ENCODE measurements at regions not wholly inside any gene's neighbourhood (a gene's known extent, or its start where the extent isn't known, plus 50 kb on each side); places are given as distances from the start of the nearest gene placed in this dataset.
"Not testable (repeated sequence)": the region's sequence is repeated elsewhere in the genome, so short reads cannot be mapped to it uniquely, and the experiment has no call there.

GRCh38 chr6:10128721-10129120, 286.2 kb downstream of the TFAP2A start:
- no peak for DNase-seq (ENCODE audit: low read depth in 3 of 3)

GRCh38 chr6:10122164-10122563, 292.7 kb downstream of the TFAP2A start:
- no peak for DNase-seq (ENCODE audit: low read depth in 3 of 3)

- DNase-seq (ENCODE audit: low read depth in 3 of 3): no peak
Observed at GRCh38 chr6:10112871-10113549, 301.9 kb downstream of the TFAP2A start.

GRCh38 chr6:10111975-10112374, 302.9 kb downstream of the TFAP2A start:
- no peak for DNase-seq (ENCODE audit: low read depth in 3 of 3)

DNA sequence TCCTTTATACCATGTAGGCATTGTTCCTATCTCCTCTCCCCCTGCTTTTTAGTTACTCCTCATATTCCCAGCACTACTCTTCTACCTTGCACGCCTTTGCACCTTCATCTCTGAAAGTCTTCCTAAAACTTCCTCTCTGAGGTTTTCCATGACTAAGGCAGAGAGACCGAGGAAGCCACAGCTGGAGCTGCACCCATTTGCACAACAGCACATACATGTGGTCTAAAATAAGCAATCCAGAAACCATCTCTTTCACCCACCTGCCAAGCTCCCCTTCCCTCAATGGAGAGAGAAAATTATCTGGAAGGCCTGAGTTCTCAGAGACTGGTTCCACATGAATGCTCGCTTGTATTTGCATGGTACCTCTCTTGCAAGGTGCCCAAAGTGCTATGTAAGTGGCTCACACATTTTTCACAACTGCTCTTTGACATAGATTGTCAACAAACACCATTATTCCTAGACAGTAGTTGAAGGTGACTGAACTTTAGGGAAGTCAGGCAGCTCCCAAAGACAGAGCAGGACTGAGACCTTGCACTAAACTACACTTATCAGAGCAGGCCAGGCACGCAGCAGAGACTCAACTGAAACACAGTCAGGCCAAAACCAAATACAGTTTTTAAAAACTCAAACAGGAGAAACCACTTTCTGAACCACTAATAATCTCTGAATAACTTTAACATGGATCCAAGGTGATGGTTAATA, 313.2 kb downstream of the TFAP2A start:
- no peak for DNase-seq (ENCODE audit: low read depth in 3 of 3)

- no peak for DNase-seq (ENCODE audit: low read depth in 3 of 3)
Observed at GRCh38 chr6:10099529-10100140, 315.2 kb downstream of the TFAP2A start.

GRCh38 chr6:10098756-10099528, 315.9 kb downstream of the TFAP2A start:
- DNase-seq (ENCODE audit: low read depth in 3 of 3): no peak

- no peak for DNase-seq (ENCODE audit: low read depth in 3 of 3)
Observed at GRCh38 chr6:10093282-10093681, 321.6 kb downstream of the TFAP2A start.

- no peak for DNase-seq (ENCODE audit: low read depth in 3 of 3)
Observed at GRCh38 chr6:10084111-10084986, 330.5 kb downstream of the TFAP2A start.

DNA sequence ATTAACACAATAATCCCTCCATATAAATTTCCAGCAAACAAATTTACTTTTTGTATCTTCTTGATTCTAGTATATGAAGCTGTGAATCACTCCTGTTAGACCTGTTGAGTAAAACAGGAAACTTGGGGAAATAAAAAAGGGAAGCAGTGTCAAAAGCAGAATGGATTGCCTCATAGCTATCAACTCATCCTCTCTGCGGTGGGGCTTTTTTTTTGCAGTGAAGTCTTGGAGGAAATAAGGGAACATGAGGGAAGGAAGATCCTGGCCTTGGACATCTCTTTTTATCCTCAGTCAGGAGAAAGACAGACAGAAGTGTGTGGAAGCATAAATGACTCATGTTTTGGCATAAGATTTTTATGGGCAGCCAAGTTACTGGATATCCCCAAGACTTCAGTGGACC, 332.5 kb downstream of the TFAP2A start:
- no peak for DNase-seq (ENCODE audit: low read depth in 3 of 3)

GRCh38 chr6:10081957-10082356, 332.9 kb downstream of the TFAP2A start:
- no peak for DNase-seq (ENCODE audit: low read depth in 3 of 3)

GRCh38 chr6:10081075-10081474, 333.8 kb downstream of the TFAP2A start:
- DNase-seq (ENCODE audit: low read depth in 3 of 3): no peak

DNA sequence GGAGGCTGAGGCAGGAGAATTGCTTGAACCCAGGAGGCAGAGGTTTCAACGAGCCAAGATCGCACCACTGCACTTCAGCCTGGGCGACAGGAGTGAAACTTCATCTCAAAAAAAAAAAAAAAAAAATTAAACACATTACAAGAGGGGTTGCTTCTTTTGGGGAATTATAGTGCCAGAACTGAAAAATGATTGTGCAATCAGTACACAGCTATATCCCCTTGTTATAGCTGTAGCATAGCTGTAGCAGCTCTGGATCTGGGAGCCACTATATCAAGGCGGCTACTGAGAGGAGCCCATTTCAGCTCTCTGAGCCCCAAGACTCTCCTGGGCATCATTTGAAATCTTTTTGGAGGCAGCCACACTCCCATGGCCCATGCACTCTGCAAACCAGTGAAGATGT, 334.3 kb downstream of the TFAP2A start:
- no peak for DNase-seq (ENCODE audit: low read depth in 3 of 3)

- DNase-seq (ENCODE audit: low read depth in 3 of 3): no peak
Observed at GRCh38 chr6:10078581-10078980, 336.3 kb downstream of the TFAP2A start.

DNA sequence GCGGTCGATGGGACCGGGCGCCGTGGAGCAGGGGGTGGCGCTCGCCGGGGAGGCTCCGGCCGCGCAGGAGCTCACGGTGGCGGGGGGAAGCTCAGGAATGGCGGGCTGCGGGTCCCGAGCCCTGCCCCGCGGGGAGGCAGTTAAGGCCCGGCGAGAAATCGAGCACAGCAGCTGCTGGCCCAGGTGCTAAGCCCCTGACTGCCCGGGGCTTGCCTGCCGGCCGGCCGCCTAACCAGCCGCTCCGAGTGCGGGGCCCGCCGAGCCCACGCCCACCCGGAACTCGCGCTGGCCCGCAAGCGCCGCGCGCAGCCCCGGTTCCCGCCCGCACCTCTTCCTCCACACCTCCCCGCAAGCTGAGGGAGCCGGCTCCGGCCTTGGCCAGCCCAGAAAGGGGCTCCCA, 340.1 kb downstream of the TFAP2A start:
- not testable (repeated sequence) for DNase-seq (ENCODE audit: low read depth in 3 of 3)

- no peak for DNase-seq (ENCODE audit: low read depth in 3 of 3)
Observed at GRCh38 chr6:10073341-10073740, 341.5 kb downstream of the TFAP2A start.

DNA sequence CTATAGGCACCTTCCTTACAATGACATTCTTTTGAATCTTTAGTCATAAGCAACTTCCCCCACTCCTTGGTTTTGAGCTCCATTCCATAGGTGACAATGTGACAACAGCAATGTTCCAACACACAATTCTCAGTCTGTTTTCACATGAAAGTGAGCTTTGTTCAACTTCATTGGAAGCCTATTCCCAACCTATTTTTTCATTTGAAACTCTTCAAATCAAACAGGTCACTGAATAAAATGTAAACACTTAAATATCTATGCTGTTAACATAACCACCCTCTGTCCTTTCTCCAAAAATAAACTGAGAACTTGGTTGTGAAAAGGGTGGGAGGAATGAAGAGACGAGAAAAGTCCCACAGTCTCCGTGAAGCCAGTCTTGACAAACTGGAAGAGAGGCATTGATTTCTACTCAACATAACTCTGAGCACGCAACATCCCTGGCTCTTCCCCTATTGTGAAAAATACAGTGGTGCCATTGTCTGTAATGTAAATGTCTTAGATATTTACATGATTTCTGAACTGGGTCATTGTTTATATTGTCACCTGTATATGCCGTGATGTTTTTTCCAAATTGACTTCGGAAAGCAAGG, 343.1 kb downstream of the TFAP2A start:
- DNase-seq (ENCODE audit: low read depth in 3 of 3): no peak

DNA sequence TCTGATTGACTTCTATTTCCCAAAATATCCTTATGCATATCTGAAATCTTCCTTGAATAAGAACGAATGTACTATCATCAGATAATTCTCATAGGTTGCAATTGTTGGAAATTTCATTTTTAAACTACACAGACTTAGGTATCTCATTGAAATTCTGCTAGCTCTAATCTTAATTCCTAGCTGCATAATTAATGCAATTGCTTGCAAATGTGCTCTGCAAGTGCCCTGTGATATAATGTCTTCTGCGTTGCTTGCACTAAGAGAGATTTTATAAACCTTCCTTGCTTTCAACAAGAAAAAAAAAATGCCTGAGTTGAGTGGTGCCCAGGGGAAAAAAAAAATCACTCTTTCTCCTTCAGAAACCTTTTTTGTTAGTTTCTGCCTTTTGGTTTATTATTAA, 354.9 kb downstream of the TFAP2A start:
- DNase-seq (ENCODE audit: low read depth in 3 of 3): no peak

- no peak for DNase-seq (ENCODE audit: low read depth in 3 of 3)
Observed at GRCh38 chr6:10054672-10055071, 360.2 kb downstream of the TFAP2A start.

DNA sequence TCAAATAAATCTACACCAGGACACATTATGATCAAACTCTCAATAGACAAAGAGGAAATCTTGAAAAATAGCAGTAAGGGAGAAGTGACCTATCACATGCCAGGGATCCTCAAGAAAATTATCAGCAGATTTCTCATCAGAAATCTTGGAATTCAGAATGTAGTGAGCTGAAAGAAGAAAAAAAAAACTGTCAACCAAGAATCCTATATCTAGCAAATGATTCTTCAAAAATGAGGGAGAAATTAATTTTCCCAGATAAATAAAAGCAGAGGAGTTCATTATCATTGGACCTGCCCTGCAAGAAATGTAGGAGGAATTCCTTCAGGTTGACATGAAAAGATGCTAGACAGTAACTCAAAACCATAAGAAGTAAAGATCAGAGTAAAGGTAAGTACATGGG, 363.6 kb downstream of the TFAP2A start:
- DNase-seq (ENCODE audit: low read depth in 3 of 3): no peak
